ENCODE measurements at regions not wholly inside any gene's neighbourhood (a gene's known extent, or its start where the extent isn't known, plus 50 kb on each side); places are given as distances from the start of the nearest gene placed in this dataset.
A peak's percentile ranks its signal among the peaks of the same experiment; 100 is the strongest.

- DNase-seq (ENCODE audit: low read depth, low spot score), result peak; percentile 6
- no peak overlapping the region for H3K4me3 ChIP-seq (ENCODE audit: low read length)
Measured at GRCh38 chr6:155970876-155971708, 515.5 kb upstream of the NOX3 start.

- no peak overlapping the region for H3K4me3 ChIP-seq (ENCODE audit: low read length)
- no peak for DNase-seq (ENCODE audit: low read depth, low spot score)
Measured at GRCh38 chr6:155970472-155970871, 514.8 kb upstream of the NOX3 start.

GRCh38 chr6:155968921-155969320, 513.3 kb upstream of the NOX3 start:
- no peak overlapping the region for H3K4me3 ChIP-seq (ENCODE audit: low read length)
- DNase-seq (ENCODE audit: low read depth, low spot score), result no peak

- DNase-seq (ENCODE audit: low read depth, low spot score), result no peak
- H3K4me3 ChIP-seq (ENCODE audit: low read length), result no peak overlapping the region
Measured at GRCh38 chr6:155967322-155967721, 511.7 kb upstream of the NOX3 start.

- no peak for DNase-seq (ENCODE audit: low read depth, low spot score)
- no peak overlapping the region for H3K4me3 ChIP-seq (ENCODE audit: low read length)
Measured at GRCh38 chr6:155964544-155964943, 508.9 kb upstream of the NOX3 start.

GRCh38 chr6:155962276-155962675, 506.6 kb upstream of the NOX3 start:
- no peak for DNase-seq (ENCODE audit: low read depth, low spot score)
- H3K4me3 ChIP-seq (ENCODE audit: low read length), result no peak overlapping the region

- DNase-seq (ENCODE audit: low read depth, low spot score), result no peak
- H3K4me3 ChIP-seq (ENCODE audit: low read length), result no peak overlapping the region
Measured at GRCh38 chr6:155959898-155960495, 504.4 kb upstream of the NOX3 start.

- DNase-seq (ENCODE audit: low read depth, low spot score), result no peak
- no peak overlapping the region for H3K4me3 ChIP-seq (ENCODE audit: low read length)
Measured at GRCh38 chr6:155958550-155958949, 502.9 kb upstream of the NOX3 start.

- DNase-seq (ENCODE audit: low read depth, low spot score), result no peak
- H3K4me3 ChIP-seq (ENCODE audit: low read length), result no peak overlapping the region
Measured at GRCh38 chr6:155955038-155955437, 499.4 kb upstream of the NOX3 start.

GRCh38 chr6:155954149-155954548, 498.5 kb upstream of the NOX3 start:
- H3K4me3 ChIP-seq (ENCODE audit: low read length), result no peak overlapping the region
- no peak for DNase-seq (ENCODE audit: low read depth, low spot score)

- DNase-seq (ENCODE audit: low read depth, low spot score), result no peak
- H3K4me3 ChIP-seq (ENCODE audit: low read length), result no peak overlapping the region
Measured at GRCh38 chr6:155949256-155949655, 493.6 kb upstream of the NOX3 start.

GRCh38 chr6:155946860-155947259, 491.2 kb upstream of the NOX3 start:
- no peak for DNase-seq (ENCODE audit: low read depth, low spot score)
- no peak overlapping the region for H3K4me3 ChIP-seq (ENCODE audit: low read length)

- H3K4me3 ChIP-seq (ENCODE audit: low read length), result no peak overlapping the region
- DNase-seq (ENCODE audit: low read depth, low spot score), result no peak
Measured at GRCh38 chr6:155943635-155944034, 488.0 kb upstream of the NOX3 start.

GRCh38 chr6:155939253-155939652, 483.6 kb upstream of the NOX3 start:
- no peak overlapping the region for H3K4me3 ChIP-seq (ENCODE audit: low read length)
- no peak for DNase-seq (ENCODE audit: low read depth, low spot score)

- H3K4me3 ChIP-seq (ENCODE audit: low read length), result no peak overlapping the region
- DNase-seq (ENCODE audit: low read depth, low spot score), result no peak
Measured at GRCh38 chr6:155936551-155936950, 480.9 kb upstream of the NOX3 start.

- H3K4me3 ChIP-seq (ENCODE audit: low read length), result no peak overlapping the region
- no peak for DNase-seq (ENCODE audit: low read depth, low spot score)
Measured at GRCh38 chr6:155936127-155936526, 480.5 kb upstream of the NOX3 start.

GRCh38 chr6:155916846-155917624, 461.4 kb upstream of the NOX3 start:
- no peak for DNase-seq (ENCODE audit: low read depth, low spot score)

GRCh38 chr6:155915651-155916050, 460.0 kb upstream of the NOX3 start:
- no peak overlapping the region for H3K4me3 ChIP-seq (ENCODE audit: low read length)
- DNase-seq (ENCODE audit: low read depth, low spot score), result no peak

More at GRCh38 chr6:155916846-155917624, 461.4 kb upstream of the NOX3 start:
- no peak overlapping the region for H3K4me3 ChIP-seq (ENCODE audit: low read length)

- no peak for DNase-seq (ENCODE audit: low read depth, low spot score)
- no peak overlapping the region for H3K4me3 ChIP-seq (ENCODE audit: low read length)
Measured at GRCh38 chr6:155913816-155914215, 458.2 kb upstream of the NOX3 start.

GRCh38 chr6:155909710-155910109, 454.1 kb upstream of the NOX3 start:
- H3K4me3 ChIP-seq (ENCODE audit: low read length), result no peak overlapping the region
- no peak for DNase-seq (ENCODE audit: low read depth, low spot score)

All from Jurkat, Clone E6-1 (cell line).